HL-60 (cell line): ENCODE measurements at regions not wholly inside any gene's neighbourhood (a gene's known extent, or its start where the extent isn't known, plus 50 kb on each side); places are given as distances from the start of the nearest gene placed in this dataset.

ENCODE experiments used
- DNase-seq, 2 experiments: peaks; one replicate each; pipeline ENCODE4 v3.0.0-alpha.2; 2010 to 2020; ENCODE audit warnings: low read depth in 1 of 2, low spot score in 1 of 2
- H3K27ac ChIP-seq: fragments of 250-450 bp; sonication (Bioruptor Pico); replicated peaks from 2 replicates; pipeline ENCODE4 v1.5.1; 2020; ENCODE audit warnings: mild to moderate bottlenecking, moderate library complexity
- H3K27me3 ChIP-seq: fragments of 250-450 bp; sonication (Bioruptor Pico); 2 replicates; pipeline ENCODE4 v1.5.1; 2021; ENCODE audit warnings: mild to moderate bottlenecking, moderate library complexity; ENCODE audit not compliant: insufficient read depth, poor library complexity, severe bottlenecking
- H3K4me3 ChIP-seq: replicated peaks from 2 replicates; pipeline ENCODE4 v1.5.1; 2011; ENCODE audit warnings: mild to moderate bottlenecking, control low read depth, low read length; ENCODE audit not compliant: insufficient read depth
- CTCF ChIP-seq: IDR thresholded peaks from one replicate; pipeline ENCODE4 v1.5.1; 2011; ENCODE audit warnings: low read length, control low read depth, inconsistent platforms; ENCODE audit not compliant: insufficient read depth
- GABPA ChIP-seq: IDR thresholded peaks from 2 replicates; pipeline ENCODE4 v1.6.1; 2012; ENCODE audit warnings: low read depth
- POLR2AphosphoS5 ChIP-seq: IDR thresholded peaks from 2 replicates; pipeline ENCODE4 v1.6.1; 2012; ENCODE audit warnings: low read depth
- REST ChIP-seq: IDR thresholded peaks from 2 replicates; pipeline ENCODE4 v1.6.1; 2012; ENCODE audit warnings: low read depth; ENCODE audit not compliant: insufficient replicate concordance
- SPI1 ChIP-seq: IDR thresholded peaks from 2 replicates; pipeline ENCODE4 v1.6.1; 2012; ENCODE audit warnings: low read depth, mild to moderate bottlenecking, borderline replicate concordance

DNA sequence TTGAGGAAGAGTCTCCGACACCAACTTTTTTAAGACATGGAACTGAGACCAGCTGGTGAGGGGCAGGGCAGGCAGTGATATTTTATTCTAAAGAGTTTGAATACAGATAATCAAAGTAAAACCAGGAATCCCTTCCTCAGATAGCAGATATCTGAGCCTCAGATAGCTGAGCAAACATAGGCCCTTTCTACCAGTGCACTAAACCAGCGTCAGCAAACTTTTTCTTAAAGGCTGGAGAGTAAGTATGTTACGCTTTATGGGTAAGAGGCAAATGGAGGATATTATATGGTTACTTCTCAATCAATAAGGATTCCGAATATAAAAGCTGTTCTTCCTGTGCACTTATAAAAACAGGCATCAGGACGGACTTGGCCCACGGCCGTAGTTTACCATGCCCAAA, 73.9 kb downstream of the WNT5A start:
- TF ChIP-seq REST (no peak), SPI1 (no peak), CTCF (no peak), POLR2AphosphoS5 (no peak), GABPA (no peak)
- no peak overlapping the region for H3K27ac ChIP-seq
- DNase-seq, result no peak
- H3K27me3 ChIP-seq, result no peaks in the 10 kb centered on the region
- H3K4me3 ChIP-seq, result no peak overlapping the region

GRCh38 chr3:55412545-55412944, 74.6 kb downstream of the WNT5A start:
- H3K27me3 ChIP-seq, result no peaks in the 10 kb centered on the region
- H3K4me3 ChIP-seq, result no peak overlapping the region
- TF ChIP-seq GABPA, result no peak
- no peak for TF ChIP-seq POLR2AphosphoS5
- no peak for TF ChIP-seq REST
- TF ChIP-seq CTCF, result no peak
- no peak for TF ChIP-seq SPI1
- no peak for DNase-seq
- no peak overlapping the region for H3K27ac ChIP-seq

GRCh38 chr3:55409806-55410205, 77.3 kb downstream of the WNT5A start:
- Histone ChIP-seq H3K27me3 (no peaks in the 10 kb centered on the region), H3K4me3 (no peak overlapping the region), H3K27ac (no peak overlapping the region)
- TF ChIP-seq GABPA (no peak), SPI1 (no peak), CTCF (no peak), POLR2AphosphoS5 (no peak)
- DNase-seq, result no peak

- Histone ChIP-seq H3K27ac (no peak overlapping the region), H3K4me3 (no peak overlapping the region), H3K27me3 (no peaks in the 10 kb centered on the region)
- TF ChIP-seq CTCF (no peak), SPI1 (no peak), POLR2AphosphoS5 (no peak), REST (no peak), GABPA (no peak)
- no peak for DNase-seq
Observed at GRCh38 chr3:55408193-55408826, 78.8 kb downstream of the WNT5A start.
